NCI-H2196 (cell line): ENCODE measurements at regions not wholly inside any gene's neighbourhood (a gene's known extent, or its start where the extent isn't known, plus 50 kb on each side); places are given as distances from the start of the nearest gene placed in this dataset.
"Not testable (repeated sequence)": the region's sequence is repeated elsewhere in the genome, so short reads cannot be mapped to it uniquely, and the experiment has no call there.

ENCODE experiments used
- DNase-seq: peaks from one replicate; lab custom pipeline; 2025; ENCODE audit not compliant: unreplicated experiment; lab: John Stamatoyannopoulos, UW

DNA sequence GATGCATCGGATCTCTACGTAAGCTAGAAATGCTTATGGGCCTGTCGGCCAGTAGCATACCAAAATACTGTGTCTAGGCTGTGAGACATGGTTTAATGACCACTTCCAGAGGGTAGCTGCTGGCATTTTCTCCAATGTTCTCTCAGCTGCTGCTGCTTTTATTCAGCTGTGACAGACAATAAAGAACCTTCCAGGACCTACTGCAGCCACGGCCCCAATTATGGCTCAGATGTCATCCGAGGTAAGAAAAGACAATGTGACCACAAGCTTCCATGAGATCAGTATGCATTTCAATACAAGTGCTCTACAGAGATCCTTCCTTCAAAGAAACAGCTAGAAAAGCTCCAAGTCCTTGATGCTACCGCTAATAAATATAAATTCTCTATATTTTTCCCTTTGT is 256.2 kb downstream of the SDHAF3 start:
- DNase-seq: no peak

DNA sequence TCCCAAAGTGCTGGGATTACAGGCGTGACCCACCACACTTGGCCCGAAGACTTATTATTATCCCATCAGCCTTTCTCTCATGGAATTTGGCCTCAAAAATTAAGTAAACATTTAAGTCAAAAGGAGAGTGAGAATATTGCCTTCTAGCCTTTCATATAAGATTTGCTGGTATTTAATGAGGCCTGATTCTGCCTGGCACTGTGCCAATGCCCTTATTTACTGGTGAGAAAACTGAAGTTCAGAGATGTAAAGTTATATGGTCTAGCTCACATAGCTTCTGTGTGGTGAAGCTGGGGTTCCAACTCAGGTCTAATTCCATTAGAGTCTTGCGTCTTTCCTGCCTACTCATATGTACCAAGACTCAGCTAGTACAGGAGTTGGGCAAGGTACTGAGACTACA is 260.2 kb downstream of the SDHAF3 start:
- DNase-seq: no peak

DNA sequence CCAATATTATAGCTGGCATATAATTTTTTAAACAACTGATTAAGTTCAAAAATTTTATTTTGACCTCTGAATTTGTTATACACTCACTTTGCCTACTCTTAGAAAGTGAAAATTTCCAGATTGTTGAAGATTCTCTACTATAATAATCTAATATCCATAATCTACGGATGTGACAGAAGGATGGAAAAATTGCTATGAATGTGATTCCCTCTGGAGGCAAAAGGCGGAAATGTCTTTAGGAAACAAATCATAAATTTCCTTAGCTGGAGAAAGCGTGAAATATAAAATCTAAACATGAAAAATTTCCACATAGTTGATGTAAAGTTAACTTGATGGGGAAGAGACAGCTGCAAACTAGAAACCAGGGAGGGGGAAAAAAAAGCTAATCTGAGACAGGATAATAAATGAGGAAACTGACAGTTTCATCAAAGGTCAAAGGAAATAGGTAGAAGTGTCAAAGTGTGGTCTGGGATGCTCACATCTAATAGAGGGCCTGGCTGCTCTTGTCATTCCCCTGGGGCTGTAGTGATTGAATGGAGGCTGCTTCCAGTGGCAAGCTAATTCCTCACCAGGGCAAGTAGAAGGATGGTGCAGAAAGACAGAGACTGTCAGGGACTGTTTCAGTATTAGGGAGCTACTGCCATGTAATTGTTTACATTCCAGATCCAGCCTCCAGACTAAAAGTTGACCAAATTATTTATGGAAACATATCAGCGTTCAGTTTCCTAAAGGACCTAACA is 264.5 kb downstream of the SDHAF3 start:
- no peak for DNase-seq

DNA sequence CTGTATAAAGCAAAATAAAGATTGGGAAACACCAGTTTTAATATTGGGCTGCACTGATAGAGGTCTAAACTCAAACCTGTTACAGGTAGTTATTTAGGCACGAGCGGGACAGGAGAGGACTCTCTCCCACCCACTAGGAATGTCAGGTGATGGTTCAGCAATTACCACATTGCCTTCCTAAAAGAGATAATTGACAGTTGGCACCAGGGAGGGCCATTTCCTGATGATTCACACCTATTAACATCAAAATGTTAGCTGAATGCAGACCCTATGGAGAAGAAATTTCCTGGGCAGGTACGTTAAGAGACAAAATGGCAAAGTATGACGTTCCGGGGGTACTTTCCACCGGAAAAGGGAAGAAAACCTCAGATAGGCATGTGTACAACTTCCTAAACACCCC is 272.6 kb downstream of the SDHAF3 start:
- DNase-seq: no peak

DNA sequence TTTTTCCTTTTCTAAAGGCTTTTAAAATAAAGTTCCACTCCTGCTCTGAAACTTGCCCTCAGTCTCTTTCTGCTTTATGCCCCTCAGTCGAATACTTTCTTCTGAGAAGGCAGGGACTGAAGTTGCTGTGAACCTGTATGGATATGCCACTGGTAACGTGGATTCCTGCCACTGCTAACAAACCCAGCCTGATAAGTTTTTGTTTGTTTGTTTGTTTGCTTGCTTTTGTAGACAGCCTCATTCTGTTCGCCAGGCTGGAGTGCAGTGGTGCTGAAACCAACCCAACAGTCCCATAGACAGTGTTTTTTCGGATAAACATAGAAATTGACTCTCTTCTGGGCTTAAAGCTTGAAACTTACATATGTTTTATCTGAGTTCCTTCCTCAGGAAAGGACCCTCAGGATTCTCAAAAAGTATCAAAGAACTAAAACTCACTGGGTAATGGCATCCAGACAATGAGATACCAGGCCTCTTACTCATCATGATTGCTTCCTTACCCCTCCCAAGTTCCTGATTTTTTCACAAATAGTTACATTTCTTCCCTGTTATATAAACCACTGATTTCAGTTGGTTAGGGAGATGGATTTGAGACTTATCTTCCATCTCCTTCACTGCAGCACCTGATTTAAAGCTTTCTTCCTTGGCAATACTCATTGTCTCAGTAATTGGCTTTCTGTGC is 273.6 kb downstream of the SDHAF3 start:
- DNase-seq: no peak

DNA sequence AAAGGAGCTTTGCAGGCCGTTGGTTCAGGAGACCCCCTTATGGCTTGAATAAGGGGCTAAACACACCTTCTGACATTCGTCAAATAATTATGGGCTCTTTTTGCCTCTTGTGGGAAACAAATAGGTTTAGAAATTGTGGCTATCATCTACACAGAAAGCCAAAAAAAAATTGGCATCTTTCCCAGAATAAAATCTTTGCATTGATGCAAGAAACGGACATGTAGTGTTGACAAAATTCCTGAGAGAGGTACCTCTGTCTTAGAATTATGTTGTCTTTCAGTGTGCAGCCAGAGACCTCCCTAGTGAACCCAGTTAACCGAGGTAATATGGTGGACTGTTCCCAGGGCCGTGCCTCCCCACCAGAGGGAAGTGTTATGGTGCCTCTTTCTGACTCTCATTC is 283.9 kb downstream of the SDHAF3 start:
- no peak for DNase-seq

DNA sequence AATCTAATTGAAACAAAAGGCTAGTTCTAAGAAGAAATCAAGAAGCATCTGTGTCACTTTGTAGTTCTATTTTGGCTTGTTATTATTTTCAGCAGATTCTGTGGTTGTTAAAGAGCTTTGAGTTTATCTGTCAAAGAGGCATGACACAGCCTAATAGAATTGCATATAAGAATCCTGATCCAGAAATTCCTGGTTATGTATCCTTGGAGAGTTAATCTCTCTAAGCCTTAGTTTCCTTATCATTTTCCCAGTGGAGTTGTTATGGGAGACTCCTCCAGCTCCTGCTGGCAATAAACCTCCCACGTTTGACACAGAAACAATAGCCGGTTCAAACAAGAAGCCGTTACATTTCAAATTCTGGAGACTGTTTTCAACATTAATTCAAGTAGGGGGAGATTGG is 288.3 kb downstream of the SDHAF3 start:
- no peak for DNase-seq

DNA sequence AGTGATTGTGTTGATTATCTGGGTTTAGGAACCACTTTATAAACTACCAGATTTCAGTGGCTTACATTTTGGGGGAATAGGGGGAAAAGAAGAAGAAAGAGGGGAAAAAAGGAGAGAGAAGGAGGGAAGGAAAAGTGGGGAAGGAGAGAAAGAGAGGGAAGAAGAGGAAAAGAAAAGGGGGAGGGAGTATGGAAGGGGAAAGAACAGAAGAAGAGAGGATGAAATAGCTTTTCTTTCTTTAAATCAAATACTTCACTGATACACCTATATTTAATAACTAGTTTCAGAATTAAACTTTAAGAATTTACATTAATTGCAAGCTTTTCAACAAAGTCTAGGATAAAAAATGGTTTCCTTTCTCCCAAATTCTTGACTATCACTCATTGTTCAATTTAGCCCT is 289.6 kb downstream of the SDHAF3 start:
- no peak for DNase-seq

DNA sequence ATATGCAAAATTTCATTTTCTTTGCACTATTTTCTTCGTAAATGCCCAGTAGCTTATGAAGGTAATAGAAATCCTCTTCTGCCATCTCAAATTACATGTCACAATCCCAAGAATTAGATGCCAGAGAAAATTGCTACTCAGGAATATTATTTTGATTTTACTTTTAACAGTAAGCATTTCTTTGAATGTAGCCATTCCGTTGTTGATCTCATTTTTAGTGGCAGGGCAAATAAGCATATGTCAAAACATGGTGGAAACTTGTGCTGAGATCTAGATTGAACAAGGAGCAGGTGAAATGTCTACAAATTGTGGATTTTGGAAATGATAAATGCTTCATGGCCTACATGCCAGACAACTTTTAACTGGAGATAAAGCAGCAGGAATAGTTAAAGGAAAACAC is 291.8 kb downstream of the SDHAF3 start:
- no peak for DNase-seq

DNA sequence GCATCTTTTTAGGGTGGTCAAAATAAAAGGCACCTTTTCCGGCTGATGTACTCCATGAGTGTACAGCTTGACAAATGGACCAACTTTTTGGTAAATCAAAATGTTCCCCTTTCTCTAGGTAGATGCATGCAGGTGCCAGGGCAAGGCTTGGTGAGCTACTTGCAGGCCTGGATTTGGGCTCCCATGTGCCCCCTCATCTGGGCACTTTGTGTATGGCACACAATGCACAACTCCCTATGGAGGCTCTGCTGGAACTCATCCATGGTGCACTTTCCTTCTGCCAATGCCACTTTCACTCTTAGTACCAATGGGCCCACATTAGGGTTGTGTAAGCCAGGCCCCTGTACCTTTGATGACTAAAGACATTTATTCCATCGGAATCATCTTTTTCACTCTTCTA is 300.8 kb downstream of the SDHAF3 start:
- DNase-seq: no peak

DNA sequence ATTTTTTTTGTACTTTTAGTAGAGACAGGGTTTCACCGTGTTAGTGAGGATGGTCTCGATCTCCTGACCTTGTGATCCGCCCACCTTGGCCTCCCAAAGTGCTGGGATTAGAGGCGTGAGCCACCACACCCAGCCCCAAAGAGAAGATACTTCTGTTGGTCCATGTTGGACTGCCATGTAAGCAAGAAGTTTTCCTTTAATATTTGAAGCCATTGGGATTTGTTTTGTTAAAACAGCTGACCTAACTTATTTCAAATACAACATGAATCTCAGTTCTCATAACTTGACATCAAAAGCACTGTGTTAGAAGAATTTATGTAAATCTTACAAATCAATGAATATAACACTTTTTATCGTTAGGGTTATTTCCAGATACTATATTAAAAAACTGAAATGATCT is 302.4 kb downstream of the SDHAF3 start:
- DNase-seq: no peak

DNA sequence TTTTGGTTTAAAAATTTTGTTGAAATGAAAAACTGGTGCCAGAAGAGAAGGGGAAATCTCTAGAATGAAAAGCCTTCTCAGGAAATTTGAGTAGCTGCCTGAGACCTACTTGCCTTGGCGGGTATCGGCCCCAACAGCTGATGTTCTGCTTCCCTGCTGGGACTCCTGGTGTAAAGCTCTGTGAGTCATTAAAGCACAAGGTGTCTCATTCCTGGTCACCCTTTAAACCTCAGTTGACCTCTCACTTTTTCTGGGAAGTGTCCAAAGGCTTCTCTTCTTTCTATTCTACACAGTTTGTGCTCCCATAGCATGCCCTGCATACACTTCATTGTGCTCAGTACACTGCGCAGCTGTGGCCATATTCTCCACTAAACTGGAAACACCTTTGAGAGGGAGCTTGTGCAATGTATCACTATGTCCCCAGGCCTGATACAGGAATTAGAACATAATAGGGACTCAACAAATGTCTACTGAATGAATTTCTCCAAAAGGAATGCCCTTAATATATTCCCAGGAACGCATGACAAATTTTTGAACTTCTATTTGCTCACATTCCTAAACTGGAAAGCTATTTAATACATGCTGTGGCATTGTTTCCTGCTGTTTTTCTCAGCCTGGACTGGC is 303.9 kb downstream of the SDHAF3 start:
- DNase-seq: no peak

DNA sequence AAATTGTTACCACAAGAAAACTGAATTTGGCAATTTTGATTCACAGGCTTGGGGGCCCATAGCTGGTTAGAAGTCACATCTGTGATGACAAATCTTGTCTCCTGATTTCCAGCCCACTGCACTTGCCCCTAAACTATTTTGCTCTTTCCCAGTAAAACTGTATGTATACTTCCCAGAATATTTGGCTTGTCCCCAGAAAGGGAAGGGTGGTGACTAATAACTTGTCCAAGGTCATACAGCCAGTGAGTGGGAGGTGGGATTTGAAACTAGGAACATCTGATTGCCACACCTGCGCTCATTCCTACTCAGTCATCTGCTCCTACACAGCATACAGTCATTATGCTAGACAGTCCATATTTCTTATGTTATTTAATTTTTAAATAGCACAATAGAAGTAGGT is 304.5 kb downstream of the SDHAF3 start:
- DNase-seq: no peak

DNA sequence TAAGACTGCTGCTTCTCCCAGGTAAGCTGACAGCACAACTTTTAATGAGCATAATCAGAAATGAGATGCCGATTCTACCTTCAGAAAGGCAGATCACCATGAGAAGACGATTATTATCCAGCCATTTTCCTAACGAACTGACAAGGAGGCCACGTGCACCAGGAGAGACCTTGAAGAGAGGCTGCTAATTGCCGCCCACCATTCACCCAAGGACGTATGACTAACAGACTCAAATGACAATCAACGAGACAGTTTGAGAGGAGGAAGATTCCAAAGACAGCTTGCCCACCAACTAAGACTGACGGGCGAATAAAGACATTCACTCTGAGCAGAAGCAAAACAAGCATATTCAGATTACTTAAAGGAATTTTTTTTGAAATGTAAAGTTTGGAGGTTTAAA is 301.9 kb upstream of the TAC1 start:
- DNase-seq: no peak

DNA sequence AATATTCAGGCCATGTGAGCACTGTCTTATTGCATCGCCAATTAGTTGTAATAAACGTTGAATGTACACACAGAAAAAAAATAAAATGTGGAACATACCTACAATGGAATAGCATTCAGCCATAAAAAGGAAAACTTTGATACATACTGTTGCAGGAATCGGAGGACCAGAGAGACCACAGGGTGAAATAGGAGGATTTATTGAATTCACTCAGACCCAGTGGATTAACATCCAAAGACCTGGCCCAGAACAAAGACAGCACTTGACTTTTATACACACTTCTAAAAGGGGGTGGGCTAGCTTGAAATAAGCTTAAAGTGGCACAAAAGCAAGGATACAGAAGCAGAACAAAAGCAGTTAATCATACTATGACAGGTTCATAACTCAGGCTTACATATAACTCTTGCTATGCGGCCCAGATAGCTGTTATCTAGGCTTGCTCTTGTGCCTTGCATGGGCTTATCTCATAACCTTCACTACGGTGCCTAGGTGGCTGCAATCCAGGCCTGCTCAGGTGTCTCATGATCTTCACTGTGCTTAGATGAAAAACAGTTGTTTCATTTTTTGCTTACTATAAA is 292.2 kb upstream of the TAC1 start:
- DNase-seq: no peak

DNA sequence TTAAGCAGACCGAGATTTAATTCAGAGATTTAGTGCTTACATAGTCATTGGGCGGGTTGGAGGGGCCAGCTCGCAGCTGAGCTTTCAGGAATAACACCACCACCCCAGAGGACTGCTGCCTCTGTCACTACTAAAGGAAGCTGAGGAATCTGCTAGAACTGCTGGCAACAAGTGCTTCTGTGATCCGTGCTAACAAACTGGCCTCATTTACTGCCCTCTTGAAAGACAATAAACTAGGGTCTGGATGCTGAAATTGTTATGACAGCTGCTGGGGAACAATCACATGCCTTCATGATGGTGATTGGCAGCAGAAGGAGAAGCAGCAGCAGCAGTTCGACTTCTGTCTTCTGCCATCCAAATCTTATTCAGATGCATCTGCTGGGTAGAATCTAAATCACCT is 285.5 kb upstream of the TAC1 start:
- DNase-seq: no peak

DNA sequence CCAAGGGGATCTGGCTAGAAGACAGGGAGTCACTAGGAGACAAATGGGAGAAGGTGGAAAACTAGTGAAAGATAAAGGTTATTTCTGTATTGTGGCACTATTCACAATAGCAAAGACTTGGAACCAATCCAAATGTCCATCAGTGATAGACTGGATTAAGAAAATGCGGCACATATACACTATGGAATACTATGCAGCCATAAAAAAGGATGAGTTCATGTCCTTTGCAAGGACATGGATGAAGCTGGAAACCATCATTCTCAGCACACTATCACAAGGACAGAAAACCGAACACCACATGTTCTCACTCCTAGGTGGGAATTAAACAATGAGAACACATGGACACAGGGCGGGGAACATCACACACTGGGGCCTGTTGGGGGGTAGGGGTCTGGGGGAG is 282.4 kb upstream of the TAC1 start:
- not testable (repeated sequence) for DNase-seq

DNA sequence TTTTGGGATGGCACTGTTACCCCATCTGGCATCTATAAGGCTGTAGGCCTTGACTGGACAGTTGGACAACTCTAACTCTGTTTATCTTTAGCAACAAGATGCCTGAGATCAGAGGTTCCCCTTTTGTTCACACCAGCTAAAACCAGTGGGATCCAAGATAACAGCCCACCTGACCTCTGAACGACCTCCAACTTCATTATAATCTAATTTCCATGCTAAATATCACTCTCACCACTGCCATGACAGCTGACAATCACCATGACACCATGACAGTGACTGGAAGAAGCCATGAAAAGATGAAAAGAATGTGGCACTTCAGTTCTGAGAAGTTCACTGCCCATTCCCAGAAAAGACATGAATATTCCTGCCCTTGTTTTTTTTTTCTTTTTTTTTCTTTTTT is 281.4 kb upstream of the TAC1 start:
- no peak for DNase-seq

DNA sequence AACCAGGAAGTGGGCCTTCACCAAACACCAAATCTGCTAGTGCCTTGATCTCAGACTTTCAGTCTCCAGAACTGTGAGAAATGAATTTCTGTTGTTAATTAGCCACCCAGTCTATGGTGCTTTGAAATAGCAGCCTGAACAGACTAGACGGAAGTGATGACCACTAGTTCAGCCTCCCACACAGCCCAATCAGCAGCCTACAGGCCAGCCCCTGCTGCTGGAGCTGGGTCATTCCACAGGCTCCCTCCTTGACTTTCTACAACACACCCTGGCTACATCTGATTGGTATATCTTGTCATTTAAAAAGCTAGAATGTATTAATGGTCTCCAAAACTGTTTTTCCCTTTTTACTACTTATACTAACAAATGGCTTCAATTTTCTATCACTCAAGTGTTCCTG is 277.2 kb upstream of the TAC1 start:
- DNase-seq: no peak

DNA sequence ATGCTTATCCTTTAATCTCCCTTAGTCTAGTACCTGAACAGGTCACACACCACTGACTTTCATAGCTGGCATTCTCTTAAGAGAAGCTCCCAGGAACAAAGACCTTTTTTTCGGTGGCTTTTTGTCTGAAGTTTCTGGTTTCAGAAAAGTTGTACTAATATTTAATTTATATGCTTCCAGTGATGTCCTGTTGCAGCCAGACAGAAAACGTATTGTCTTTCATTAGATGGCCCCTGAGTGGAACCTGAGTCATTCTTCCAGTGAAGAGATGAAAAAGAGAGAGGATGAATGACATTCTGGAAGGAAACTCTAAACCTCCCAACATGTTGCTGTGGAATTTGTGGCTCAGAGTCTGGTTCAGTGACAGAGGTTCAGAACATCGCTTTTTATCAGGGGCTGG is 274.8 kb upstream of the TAC1 start:
- DNase-seq: no peak

DNA sequence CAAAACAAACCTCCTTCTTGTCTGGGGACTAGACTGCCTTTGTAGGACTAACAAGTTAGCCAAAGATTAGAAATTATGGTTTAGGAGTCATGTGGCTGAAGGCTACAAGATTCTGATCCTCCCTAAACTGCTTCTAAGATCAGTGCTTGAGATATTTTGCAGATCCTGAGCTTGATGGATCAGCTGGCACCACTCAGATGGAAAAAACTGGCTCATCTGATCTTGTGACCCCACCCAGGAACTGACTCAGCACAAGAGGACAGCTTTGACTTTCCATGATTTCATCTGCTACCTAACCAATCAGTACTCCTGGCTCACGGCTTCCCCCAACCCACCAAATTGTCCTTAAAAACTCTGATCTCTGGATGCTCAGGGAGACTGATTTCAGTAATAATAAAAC is 271.5 kb upstream of the TAC1 start:
- DNase-seq: no peak

DNA sequence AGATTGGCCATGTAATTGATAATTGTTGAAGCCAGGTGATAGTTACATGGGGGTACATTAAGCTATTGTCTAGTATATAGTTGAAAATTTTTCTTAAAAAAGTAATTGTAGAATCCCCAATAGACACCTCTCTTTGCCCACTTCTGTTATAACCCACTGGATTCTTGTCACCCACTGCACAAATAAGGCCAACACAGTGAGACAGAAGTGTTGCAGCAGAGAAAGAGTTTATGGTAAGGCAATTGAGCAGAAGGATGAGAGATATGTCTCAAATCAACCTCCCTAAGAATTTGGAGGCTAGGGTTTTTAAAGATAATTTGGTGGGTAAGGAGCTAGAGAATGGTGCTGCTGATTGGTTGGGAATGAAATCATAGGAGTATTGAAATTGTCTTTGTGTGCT is 270.3 kb upstream of the TAC1 start:
- DNase-seq: no peak
